Natural killer cell (primary cell): ENCODE measurements at regions not wholly inside any gene's neighbourhood (a gene's known extent, or its start where the extent isn't known, plus 50 kb on each side); places are given as distances from the start of the nearest gene placed in this dataset.

Source experiments
- ATAC-seq, 3 donors: fragments of 150-1000 bp in 2 of 3; fragments of 200-7000 bp in 1 of 3; cut with Tn5 transposase; 1 replicate in 1 of 3; 2 replicates in 2 of 3; pipeline ENCODE4 v1.10.0; 2021; ENCODE audit warnings: mild to moderate bottlenecking in 2 of 3, moderate library complexity in 2 of 3
- DNase-seq, 2 donors: peaks; one replicate each; pipeline versions ENCODE4 v3.0.0 to v3.0.0-alpha.2; 2013 to 2021; ENCODE audit warnings: mixed read lengths in 1 of 2
- H3K27ac ChIP-seq: one replicate; pipeline ENCODE4 v1.5.1; 2013; ENCODE audit warnings: mild to moderate bottlenecking, low read length
- H3K27me3 ChIP-seq: one replicate; pipeline ENCODE4 v1.6.1; 2013; ENCODE audit warnings: low read length; ENCODE audit not compliant: control insufficient read depth, insufficient read depth
- H3K36me3 ChIP-seq: one replicate; pipeline ENCODE4 v1.6.1; 2013; ENCODE audit warnings: low read length; ENCODE audit not compliant: control insufficient read depth, insufficient read depth
- H3K4me1 ChIP-seq: one replicate; pipeline ENCODE4 v1.6.1; 2013; ENCODE audit warnings: low read length; ENCODE audit not compliant: control insufficient read depth, insufficient read depth
- H3K4me3 ChIP-seq: one replicate; pipeline ENCODE4 v1.5.1; 2013; ENCODE audit warnings: low read length
- H3K9me3 ChIP-seq: one replicate; pipeline ENCODE4 v1.6.1; 2013; ENCODE audit warnings: low read length; ENCODE audit not compliant: control insufficient read depth, insufficient read depth
- H3K27ac Mint-ChIP-seq, 2 donors: one replicate each; pipeline ENCODE4 v1.8.0; 2022; ENCODE audit warnings: mild to moderate bottlenecking in 2 of 2, mixed read lengths in 2 of 2, moderate library complexity in 1 of 2
- H3K27me3 Mint-ChIP-seq, 2 donors: one replicate each; pipeline ENCODE4 v1.8.0; 2022; ENCODE audit warnings: low read depth in 2 of 2, mixed read lengths in 2 of 2
- H3K36me3 Mint-ChIP-seq: one replicate; pipeline ENCODE4 v1.8.0; 2022; ENCODE audit warnings: mixed read lengths
- H3K4me1 Mint-ChIP-seq, 2 donors: one replicate each; pipeline ENCODE4 v1.8.0; 2022; ENCODE audit warnings: mixed read lengths in 2 of 2
- H3K4me3 Mint-ChIP-seq: one replicate; pipeline ENCODE4 v1.8.0; 2022; ENCODE audit warnings: mild to moderate bottlenecking, moderate library complexity, mixed read lengths
- H3K9me3 Mint-ChIP-seq, 2 donors: one replicate each; pipeline ENCODE4 v1.8.0; 2022; ENCODE audit warnings: mixed read lengths in 2 of 2
- WGBS: methylation state at CpG from one replicate; pipeline ENCODE4 v1.1.7; 2013; ENCODE audit warnings: missing lambda C conversion rate; ENCODE audit not compliant: insufficient coverage; 5-methylcytosine and 5-hydroxymethylcytosine counted together
- intact Hi-C: fragments of 100-400 bp; cut with micrococcal nuclease; formaldehyde crosslinking; loops from one replicate; pipeline ENCODE4 v1.14.2; 2022
- TF ChIP-seq, protein P1 (sequence below): fragments of 200-600 bp; IDR thresholded peaks from one replicate; pipeline ENCODE4 v1.8.0; 2022; ENCODE audit warnings: antibody characterized with exemption

DNA sequence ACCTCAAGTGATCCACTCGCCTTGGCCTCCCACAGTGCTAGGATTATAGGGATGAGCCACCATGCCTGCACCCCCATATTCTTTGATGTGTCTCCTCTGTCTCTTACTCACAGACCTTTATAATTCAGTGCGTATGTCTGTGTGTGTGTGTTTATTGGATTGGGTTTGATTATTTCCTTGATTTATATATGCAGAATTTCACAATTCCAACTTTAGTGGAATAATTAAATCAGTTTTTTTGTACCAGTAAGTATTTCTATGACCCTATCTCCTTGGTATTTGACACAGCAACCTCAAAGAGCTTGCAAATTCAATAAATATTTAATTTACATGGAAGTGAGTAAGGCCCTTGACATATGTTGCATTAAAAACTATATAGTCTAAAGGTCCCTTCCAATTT, 333.9 kb upstream of the ADAMTS5 start:
- Histone ChIP-seq H3K27ac (no peak overlapping the region), H3K36me3 (no peaks in the 10 kb centered on the region), H3K27me3 (no peaks in the 10 kb centered on the region), H3K9me3 (peaks cover 5% of the 10 kb centered on the region), H3K4me3 (no peak overlapping the region), H3K4me1 (no peaks in the 10 kb centered on the region)
- intact Hi-C loops: no loop called here
- no peaks in the 10 kb centered on the region for H3K27me3 Mint-ChIP-seq
- H3K9me3 Mint-ChIP-seq: peaks cover 2 to 9% of the 10 kb centered on the region in 2 donors
- ATAC-seq (no peak), DNase-seq (no peak)
- no peaks in the 10 kb centered on the region for H3K36me3 Mint-ChIP-seq
- no peaks in the 10 kb centered on the region for H3K4me1 Mint-ChIP-seq
- H3K27ac Mint-ChIP-seq: no peak overlapping the region
- WGBS: no CpG with 5 or more reads among the region's 2 CpGs
- no peak overlapping the region for H3K4me3 Mint-ChIP-seq
- TF ChIP-seq, protein P1, sequence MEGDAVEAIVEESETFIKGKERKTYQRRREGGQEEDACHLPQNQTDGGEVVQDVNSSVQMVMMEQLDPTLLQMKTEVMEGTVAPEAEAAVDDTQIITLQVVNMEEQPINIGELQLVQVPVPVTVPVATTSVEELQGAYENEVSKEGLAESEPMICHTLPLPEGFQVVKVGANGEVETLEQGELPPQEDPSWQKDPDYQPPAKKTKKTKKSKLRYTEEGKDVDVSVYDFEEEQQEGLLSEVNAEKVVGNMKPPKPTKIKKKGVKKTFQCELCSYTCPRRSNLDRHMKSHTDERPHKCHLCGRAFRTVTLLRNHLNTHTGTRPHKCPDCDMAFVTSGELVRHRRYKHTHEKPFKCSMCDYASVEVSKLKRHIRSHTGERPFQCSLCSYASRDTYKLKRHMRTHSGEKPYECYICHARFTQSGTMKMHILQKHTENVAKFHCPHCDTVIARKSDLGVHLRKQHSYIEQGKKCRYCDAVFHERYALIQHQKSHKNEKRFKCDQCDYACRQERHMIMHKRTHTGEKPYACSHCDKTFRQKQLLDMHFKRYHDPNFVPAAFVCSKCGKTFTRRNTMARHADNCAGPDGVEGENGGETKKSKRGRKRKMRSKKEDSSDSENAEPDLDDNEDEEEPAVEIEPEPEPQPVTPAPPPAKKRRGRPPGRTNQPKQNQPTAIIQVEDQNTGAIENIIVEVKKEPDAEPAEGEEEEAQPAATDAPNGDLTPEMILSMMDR: no peak

DNA sequence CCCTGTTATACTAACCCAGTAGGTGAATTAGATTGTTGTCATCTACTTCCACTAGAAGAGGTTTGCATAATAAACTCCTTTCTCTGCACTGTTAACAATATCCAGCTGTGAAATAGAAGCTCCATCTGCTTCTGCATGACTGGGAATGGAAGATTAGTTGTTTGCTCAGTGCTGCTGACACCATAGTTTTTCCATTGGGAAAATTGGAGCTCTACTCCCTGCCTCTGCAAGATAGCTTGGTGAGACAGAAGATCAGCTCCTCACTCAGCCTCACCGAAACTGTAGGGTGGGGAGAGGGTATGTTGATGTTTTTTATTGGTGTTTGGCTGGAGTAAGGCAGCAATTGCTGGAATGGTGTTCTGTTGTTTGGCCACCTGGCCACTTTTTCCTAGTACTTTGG, 331.6 kb upstream of the ADAMTS5 start:
- intact Hi-C loops: no loop called here
- no peak overlapping the region for H3K4me3 Mint-ChIP-seq
- H3K4me3 ChIP-seq: no peak overlapping the region
- H3K9me3 Mint-ChIP-seq: peaks cover 5 to 18% of the 10 kb centered on the region in 2 donors
- TF ChIP-seq, protein P1: no peak
- no peaks in the 10 kb centered on the region for H3K27me3 Mint-ChIP-seq
- no peak overlapping the region for H3K27ac Mint-ChIP-seq
- peaks cover 5% of the 10 kb centered on the region for H3K9me3 ChIP-seq
- no peaks in the 10 kb centered on the region for H3K4me1 ChIP-seq
- H3K27me3 ChIP-seq: no peaks in the 10 kb centered on the region
- ATAC-seq (no peak), DNase-seq (no peak)
- no peaks in the 10 kb centered on the region for H3K36me3 Mint-ChIP-seq
- H3K36me3 ChIP-seq: no peaks in the 10 kb centered on the region
- H3K4me1 Mint-ChIP-seq: no peaks in the 10 kb centered on the region
- 83% methylated on average over 1 of the region's 1 CpG for WGBS
- no peak overlapping the region for H3K27ac ChIP-seq

DNA sequence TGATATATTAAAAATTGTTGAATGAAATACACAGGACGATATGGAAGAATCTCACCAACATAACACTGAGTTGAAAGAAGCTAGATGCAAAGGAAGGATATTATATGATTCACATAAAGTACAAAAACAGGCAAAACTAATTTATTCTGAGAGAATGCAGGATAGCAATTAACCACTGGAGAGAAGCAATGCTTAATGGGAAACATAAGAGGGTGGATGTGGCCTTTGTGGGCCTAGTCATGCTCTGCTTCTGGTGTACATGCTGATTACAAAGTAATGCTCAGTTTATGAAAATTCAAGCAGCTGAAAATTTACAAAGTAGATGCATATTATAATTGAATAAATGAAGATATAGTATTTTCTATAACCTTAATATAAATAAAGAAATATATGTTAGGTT, 326.4 kb upstream of the ADAMTS5 start:
- Histone ChIP-seq H3K9me3 (peaks cover 5% of the 10 kb centered on the region), H3K4me1 (no peaks in the 10 kb centered on the region), H3K4me3 (no peak overlapping the region), H3K36me3 (no peaks in the 10 kb centered on the region), H3K27me3 (no peaks in the 10 kb centered on the region), H3K27ac (no peak overlapping the region)
- H3K27ac Mint-ChIP-seq: no peak overlapping the region
- TF ChIP-seq, protein P1: no peak
- no peaks in the 10 kb centered on the region for H3K36me3 Mint-ChIP-seq
- H3K9me3 Mint-ChIP-seq: peaks cover 13 to 28% of the 10 kb centered on the region in 2 donors
- no peaks in the 10 kb centered on the region for H3K27me3 Mint-ChIP-seq
- no peaks in the 10 kb centered on the region for H3K4me1 Mint-ChIP-seq
- no peak overlapping the region for H3K4me3 Mint-ChIP-seq
- no peak for ATAC-seq
- intact Hi-C loops: no loop called here
- WGBS: no CpG with 5 or more reads among the region's 1 CpG
- DNase-seq: no peak

DNA sequence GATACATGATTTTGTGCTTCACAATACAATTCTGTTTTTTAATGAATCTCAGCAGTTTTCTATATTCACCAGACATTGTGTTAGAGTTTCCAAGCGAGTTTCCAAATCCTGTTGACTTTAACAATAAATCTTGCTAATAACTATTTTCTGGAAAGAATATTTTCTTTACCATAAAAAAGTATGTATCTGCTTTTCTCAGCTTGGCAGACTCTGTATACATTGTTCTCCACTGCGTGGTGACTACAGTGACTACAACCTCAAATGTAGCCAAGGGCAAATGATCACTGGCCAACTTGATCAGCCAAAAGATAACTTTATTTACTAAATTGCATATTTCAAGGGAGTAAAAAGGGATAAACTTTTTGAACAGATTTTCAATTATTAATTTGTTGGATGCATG, 325.9 kb upstream of the ADAMTS5 start:
- ATAC-seq (no peak), DNase-seq (no peak)
- H3K27me3 ChIP-seq: no peaks in the 10 kb centered on the region
- H3K27me3 Mint-ChIP-seq: no peaks in the 10 kb centered on the region
- no peaks in the 10 kb centered on the region for H3K36me3 ChIP-seq
- no peak overlapping the region for H3K27ac Mint-ChIP-seq
- no peaks in the 10 kb centered on the region for H3K4me1 ChIP-seq
- 25% methylated on average over 1 of the region's 2 CpGs for WGBS
- H3K9me3 Mint-ChIP-seq: peaks cover 13 to 30% of the 10 kb centered on the region in 2 donors
- H3K27ac ChIP-seq: no peak overlapping the region
- no peaks in the 10 kb centered on the region for H3K4me1 Mint-ChIP-seq
- intact Hi-C loops: no loop called here
- H3K36me3 Mint-ChIP-seq: no peaks in the 10 kb centered on the region
- TF ChIP-seq, protein P1: no peak
- H3K9me3 ChIP-seq: peaks cover 2% of the 10 kb centered on the region
- no peak overlapping the region for H3K4me3 Mint-ChIP-seq
- H3K4me3 ChIP-seq: no peak overlapping the region
